OCI-LY1 (cell line): ENCODE measurements at regions not wholly inside any gene's neighbourhood (a gene's known extent, or its start where the extent isn't known, plus 50 kb on each side); places are given as distances from the start of the nearest gene placed in this dataset.

ENCODE experiments used
- H2AFZ ChIP-seq: fragments of 200-600 bp; sonication (generic), shearing (Covaris generic); 2 replicates; pipeline ENCODE4 v1.6.0; 2014; ENCODE audit warnings: antibody characterized with exemption, mild to moderate bottlenecking, low read length
- H3F3A ChIP-seq: fragments of 200-600 bp; sonication (generic), shearing (Covaris generic); 2 replicates; pipeline ENCODE4 v1.6.0; 2014; ENCODE audit warnings: mild to moderate bottlenecking, antibody characterized with exemption, low read length, moderate library complexity; ENCODE audit not compliant: insufficient read depth
- H3K27ac ChIP-seq: fragments of 200-600 bp; sonication (generic); 2 replicates; pipeline ENCODE4 v1.5.1; 2014; ENCODE audit warnings: low read length, mixed run types, mild to moderate bottlenecking, low read depth; ENCODE audit not compliant: poor library complexity, severe bottlenecking
- H3K27me3 ChIP-seq: fragments of 200-600 bp; sonication (generic); 2 replicates; pipeline ENCODE4 v1.6.0; 2014; ENCODE audit warnings: antibody characterized with exemption, mild to moderate bottlenecking, low read length, moderate library complexity; ENCODE audit not compliant: insufficient read depth
- H3K36me3 ChIP-seq: fragments of 200-600 bp; sonication (generic); 2 replicates; pipeline ENCODE4 v1.6.1; 2014; ENCODE audit warnings: mild to moderate bottlenecking, antibody characterized with exemption, low read length, moderate library complexity, mixed read lengths; ENCODE audit not compliant: insufficient read depth
- H3K4me1 ChIP-seq: fragments of 200-600 bp; sonication (generic); 2 replicates; pipeline ENCODE4 v1.5.1; 2014; ENCODE audit warnings: mild to moderate bottlenecking, low read length, moderate library complexity; ENCODE audit not compliant: insufficient read depth, severe bottlenecking
- H3K4me2 ChIP-seq: fragments of 200-600 bp; sonication (generic), shearing (Covaris generic); 2 replicates; pipeline ENCODE4 v1.6.1; 2014; ENCODE audit warnings: low read length
- H3K4me3 ChIP-seq: fragments of 200-600 bp; sonication (generic); 2 replicates; pipeline ENCODE4 v1.5.1; 2014; ENCODE audit warnings: low read length, low read depth, mild to moderate bottlenecking, mixed read lengths; ENCODE audit not compliant: poor library complexity, severe bottlenecking
- H3K79me2 ChIP-seq: fragments of 200-600 bp; shearing (Covaris generic); 2 replicates; pipeline ENCODE4 v1.6.1; 2016; ENCODE audit warnings: mixed run types, low read length, mixed read lengths; ENCODE audit not compliant: insufficient read depth
- H3K9ac ChIP-seq: fragments of 200-600 bp; sonication (generic), shearing (Covaris generic); 2 replicates; pipeline ENCODE4 v1.6.1; 2014; ENCODE audit warnings: mild to moderate bottlenecking, low read length, mixed read lengths
- H3K9me2 ChIP-seq: fragments of 200-600 bp; sonication (generic), shearing (Covaris generic); 2 replicates; pipeline ENCODE4 v1.6.1; 2014; ENCODE audit warnings: low read depth, mild to moderate bottlenecking, low read length, mixed read lengths
- H3K9me3 ChIP-seq: fragments of 200-600 bp; shearing (Covaris generic); 2 replicates; pipeline ENCODE4 v1.6.1; 2014; ENCODE audit warnings: low read length, mixed read lengths
- H4K20me1 ChIP-seq: fragments of 200-600 bp; sonication (generic), shearing (Covaris generic); 2 replicates; pipeline ENCODE4 v1.6.0; 2016; ENCODE audit warnings: mild to moderate bottlenecking, low read length; ENCODE audit not compliant: insufficient read depth
- EZH2 ChIP-seq: fragments of 200-600 bp; sonication (generic), shearing (Covaris generic); IDR thresholded peaks from 2 replicates; pipeline ENCODE4 v1.8.0; 2017; ENCODE audit warnings: borderline replicate concordance, mixed run types, mild to moderate bottlenecking, antibody characterized with exemption, low read length, moderate library complexity, mixed read lengths
- TF ChIP-seq, protein P1 (sequence below): fragments of 200-600 bp; sonication (generic), shearing (Covaris generic); IDR thresholded peaks from 2 replicates; pipeline ENCODE4 v1.5.1; 2017; ENCODE audit warnings: mild to moderate bottlenecking, antibody characterized with exemption, low read length, moderate library complexity, mixed read lengths

DNA sequence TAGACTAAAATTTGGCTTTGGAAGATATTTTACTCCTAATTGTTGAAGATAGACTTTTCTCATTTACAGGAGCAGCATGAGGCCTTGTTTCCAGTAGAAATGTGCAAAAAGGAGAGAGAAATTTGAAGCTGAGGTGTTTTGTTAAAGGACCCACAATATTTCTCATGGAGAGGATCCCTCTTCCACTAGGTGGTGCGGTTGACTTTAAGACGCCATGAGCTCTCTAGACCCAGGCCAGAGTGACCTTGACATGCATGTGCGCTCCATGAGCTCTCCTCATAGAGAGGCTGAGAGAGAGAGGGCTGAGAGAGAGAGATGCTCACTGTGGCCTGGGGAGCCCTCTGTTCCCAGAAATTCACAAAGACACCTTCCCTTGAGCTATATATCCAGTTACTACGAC, 861.2 kb upstream of the EYS start:
- no peak overlapping the region for H3K4me2 ChIP-seq
- H3K4me1 ChIP-seq = no peaks in the 10 kb centered on the region
- no peaks in the 10 kb centered on the region for H3K9me2 ChIP-seq
- no peaks in the 10 kb centered on the region for H3K27me3 ChIP-seq
- no peak overlapping the region for H3K27ac ChIP-seq
- no peaks in the 10 kb centered on the region for H4K20me1 ChIP-seq
- H3K79me2 ChIP-seq = no peaks in the 10 kb centered on the region
- TF ChIP-seq EZH2 = no peak
- TF ChIP-seq, protein P1, sequence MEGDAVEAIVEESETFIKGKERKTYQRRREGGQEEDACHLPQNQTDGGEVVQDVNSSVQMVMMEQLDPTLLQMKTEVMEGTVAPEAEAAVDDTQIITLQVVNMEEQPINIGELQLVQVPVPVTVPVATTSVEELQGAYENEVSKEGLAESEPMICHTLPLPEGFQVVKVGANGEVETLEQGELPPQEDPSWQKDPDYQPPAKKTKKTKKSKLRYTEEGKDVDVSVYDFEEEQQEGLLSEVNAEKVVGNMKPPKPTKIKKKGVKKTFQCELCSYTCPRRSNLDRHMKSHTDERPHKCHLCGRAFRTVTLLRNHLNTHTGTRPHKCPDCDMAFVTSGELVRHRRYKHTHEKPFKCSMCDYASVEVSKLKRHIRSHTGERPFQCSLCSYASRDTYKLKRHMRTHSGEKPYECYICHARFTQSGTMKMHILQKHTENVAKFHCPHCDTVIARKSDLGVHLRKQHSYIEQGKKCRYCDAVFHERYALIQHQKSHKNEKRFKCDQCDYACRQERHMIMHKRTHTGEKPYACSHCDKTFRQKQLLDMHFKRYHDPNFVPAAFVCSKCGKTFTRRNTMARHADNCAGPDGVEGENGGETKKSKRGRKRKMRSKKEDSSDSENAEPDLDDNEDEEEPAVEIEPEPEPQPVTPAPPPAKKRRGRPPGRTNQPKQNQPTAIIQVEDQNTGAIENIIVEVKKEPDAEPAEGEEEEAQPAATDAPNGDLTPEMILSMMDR = peak; percentile 12; the same call in 1 of the 2 replicates
- H3K36me3 ChIP-seq = no peaks in the 10 kb centered on the region
- no peaks in the 10 kb centered on the region for H3K9me3 ChIP-seq
- H3K4me3 ChIP-seq = no peak overlapping the region
- no peak overlapping the region for H2AFZ ChIP-seq
- no peaks in the 10 kb centered on the region for H3F3A ChIP-seq
- no peak overlapping the region for H3K9ac ChIP-seq

DNA sequence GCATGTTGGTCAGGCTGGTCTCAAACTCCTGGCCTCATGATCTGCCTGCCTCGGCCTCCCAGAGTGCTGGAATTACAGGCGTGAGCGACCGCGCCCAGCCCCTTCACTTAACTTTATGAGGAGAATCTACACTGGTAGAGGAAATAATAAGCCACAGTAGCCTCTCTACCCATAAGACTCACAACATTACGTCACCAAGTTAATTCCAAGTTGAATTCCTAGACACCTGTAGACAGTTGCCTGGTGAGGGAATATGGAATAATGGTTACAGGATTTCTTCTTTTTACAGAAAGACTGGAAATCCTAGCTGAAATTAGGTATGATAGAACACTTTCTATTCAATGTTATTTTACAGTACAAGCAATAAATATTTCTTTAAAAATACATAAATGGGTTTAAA, 854.5 kb upstream of the EYS start:
- H3K9ac ChIP-seq = no peak overlapping the region
- no peaks in the 10 kb centered on the region for H3K9me2 ChIP-seq

DNA sequence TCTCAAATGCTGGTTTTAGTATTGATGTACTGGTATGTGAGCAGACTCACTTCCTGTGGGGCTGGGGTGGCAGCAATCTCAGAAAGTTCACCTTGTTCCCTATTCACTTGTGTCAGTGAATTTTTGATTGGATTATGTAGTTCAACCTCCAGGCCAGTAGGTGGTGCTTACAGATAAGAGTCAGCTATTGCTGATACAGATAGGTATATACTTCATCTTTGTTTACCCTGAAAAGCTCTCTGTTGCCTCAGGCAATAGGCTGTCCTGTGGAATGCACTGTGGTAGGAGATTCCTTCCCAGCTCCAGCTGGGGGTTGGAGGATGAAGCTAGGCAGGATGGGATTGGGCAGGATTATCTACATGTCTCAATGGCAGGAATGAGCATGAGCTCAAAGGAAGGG, 851.2 kb upstream of the EYS start:
- Histone ChIP-seq H3F3A (no peaks in the 10 kb centered on the region), H3K27ac (no peak overlapping the region), H3K9ac (no peak overlapping the region), H3K9me2 (no peaks in the 10 kb centered on the region), H3K79me2 (0 out of 2 replicates have a peak, but pooled peaks cover 2% of the 10 kb centered on the region), H3K9me3 (no peaks in the 10 kb centered on the region), H3K4me3 (no peak overlapping the region), H3K36me3 (no peaks in the 10 kb centered on the region), H3K4me1 (no peaks in the 10 kb centered on the region), H4K20me1 (no peaks in the 10 kb centered on the region), H2AFZ (no peak overlapping the region), H3K4me2 (no peak overlapping the region), H3K27me3 (no peaks in the 10 kb centered on the region)
- TF ChIP-seq, protein P1 = peak; percentile 57
- no peak for TF ChIP-seq EZH2

More for the DNA sequence above, 854.5 kb upstream of the EYS start:
- H3K9me3 ChIP-seq = no peaks in the 10 kb centered on the region
- H2AFZ ChIP-seq = no peak overlapping the region
- TF ChIP-seq, protein P1 = no peak
- TF ChIP-seq EZH2 = no peak
- H4K20me1 ChIP-seq = no peaks in the 10 kb centered on the region
- no peaks in the 10 kb centered on the region for H3K36me3 ChIP-seq
- H3K27me3 ChIP-seq = no peaks in the 10 kb centered on the region
- no peak overlapping the region for H3K4me3 ChIP-seq
- no peak overlapping the region for H3K27ac ChIP-seq
- H3K4me2 ChIP-seq = no peak overlapping the region
- 0 out of 2 replicates have a peak, but pooled peaks cover 2% of the 10 kb centered on the region for H3K79me2 ChIP-seq
- no peaks in the 10 kb centered on the region for H3F3A ChIP-seq
- no peaks in the 10 kb centered on the region for H3K4me1 ChIP-seq
